Ishikawa (cell line): ENCODE measurements at regions not wholly inside any gene's neighbourhood (a gene's known extent, or its start where the extent isn't known, plus 50 kb on each side); places are given as distances from the start of the nearest gene placed in this dataset.

Source experiments
- CEBPB ChIP-seq: IDR thresholded peaks from 2 replicates; pipeline ENCODE4 v1.6.1; 2012
- CREB1 ChIP-seq: IDR thresholded peaks from 2 replicates; pipeline ENCODE4 v1.6.1; 2012; ENCODE audit warnings: low read depth
- EGR1 ChIP-seq: IDR thresholded peaks from 2 replicates; pipeline ENCODE4 v1.6.1; 2012
- EP300 ChIP-seq: IDR thresholded peaks from 2 replicates; pipeline ENCODE4 v1.6.1; 2012; ENCODE audit warnings: borderline replicate concordance
- FOXM1 ChIP-seq: IDR thresholded peaks from 2 replicates; pipeline ENCODE4 v1.6.1; 2012; ENCODE audit warnings: low read depth, borderline replicate concordance
- MAX ChIP-seq: IDR thresholded peaks from 2 replicates; pipeline ENCODE4 v1.6.1; 2012
- NFIC ChIP-seq: IDR thresholded peaks from 2 replicates; pipeline ENCODE4 v1.6.1; 2012
- RAD21 ChIP-seq: IDR thresholded peaks from 2 replicates; pipeline ENCODE4 v1.6.1; 2012; ENCODE audit warnings: low read depth
- REST ChIP-seq: IDR thresholded peaks from 2 replicates; pipeline ENCODE4 v1.6.1; 2012; ENCODE audit warnings: low read depth, mild to moderate bottlenecking
- TAF1 ChIP-seq: IDR thresholded peaks from 2 replicates; pipeline ENCODE4 v1.6.1; 2012; ENCODE audit warnings: low read depth, mild to moderate bottlenecking
- TCF12 ChIP-seq: IDR thresholded peaks from 2 replicates; pipeline ENCODE4 v1.6.1; 2012; ENCODE audit warnings: low read depth
- TEAD4 ChIP-seq: IDR thresholded peaks from 2 replicates; pipeline ENCODE4 v1.6.1; 2012
- USF1 ChIP-seq: IDR thresholded peaks from 2 replicates; pipeline ENCODE4 v1.6.1; 2012
- YY1 ChIP-seq: IDR thresholded peaks from 2 replicates; pipeline ENCODE4 v1.6.1; 2012; ENCODE audit warnings: low read depth
- ZBTB7A ChIP-seq: IDR thresholded peaks from 2 replicates; pipeline ENCODE4 v1.6.1; 2012; ENCODE audit warnings: low read depth

- TF ChIP-seq FOXM1 (no peak), CEBPB (no peak), USF1 (no peak), YY1 (no peak), EGR1 (no peak), RAD21 (no peak), ZBTB7A (no peak)
Measured at GRCh38 chr4:71978210-71978835, 53.5 kb upstream of the NPFFR2 start.

- TF ChIP-seq USF1 (no peak), TAF1 (no peak), REST (no peak), FOXM1 (no peak), CEBPB (no peak), RAD21 (no peak), CREB1 (no peak), TEAD4 (no peak), TCF12 (no peak), NFIC (no peak), EGR1 (no peak), EP300 (no peak), MAX (no peak), ZBTB7A (no peak), YY1 (no peak)
Measured at GRCh38 chr4:71980976-71981375, 50.8 kb upstream of the NPFFR2 start.
